HG03432 (cell line): ENCODE measurements at regions not wholly inside any gene's neighbourhood (a gene's known extent, or its start where the extent isn't known, plus 50 kb on each side); places are given as distances from the start of the nearest gene placed in this dataset.

ENCODE experiments used
- ATAC-seq: cut with Tn5 transposase; IDR thresholded peaks from one replicate; pipeline ENCODE4 v1.9.1; 2021; ENCODE audit warnings: mild to moderate bottlenecking, moderate library complexity; ENCODE audit not compliant: unreplicated experiment

DNA sequence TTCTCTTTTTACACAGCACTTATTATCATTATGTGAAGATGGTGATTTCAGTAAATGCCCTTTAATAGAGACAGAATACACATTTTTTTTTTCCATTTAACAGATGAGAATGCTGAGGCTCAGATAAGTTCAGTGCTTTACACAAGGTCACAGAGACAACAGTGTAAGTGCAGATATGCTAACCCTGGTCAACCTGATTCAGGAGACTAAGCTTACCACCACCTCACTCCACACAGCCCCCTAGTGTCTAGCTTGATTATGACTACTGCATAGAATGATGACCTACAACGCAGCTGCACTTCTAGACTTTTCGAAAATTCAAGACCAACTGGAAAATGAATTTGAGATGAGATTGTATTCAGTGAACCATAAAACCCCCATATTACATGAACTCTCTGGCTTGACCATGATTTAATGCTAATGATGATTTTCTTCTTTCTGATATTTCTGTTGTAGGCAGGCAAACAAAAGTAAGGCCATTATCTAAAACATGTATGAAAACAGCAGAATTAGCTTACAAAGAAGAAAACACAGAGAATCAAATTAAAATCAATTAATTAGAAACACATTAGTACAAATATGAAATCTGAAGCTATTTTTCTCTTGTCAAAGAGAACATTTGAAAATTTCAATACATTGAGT lies 212.1 kb upstream of the PHACTR1 start:
- ATAC-seq, result no peak

DNA sequence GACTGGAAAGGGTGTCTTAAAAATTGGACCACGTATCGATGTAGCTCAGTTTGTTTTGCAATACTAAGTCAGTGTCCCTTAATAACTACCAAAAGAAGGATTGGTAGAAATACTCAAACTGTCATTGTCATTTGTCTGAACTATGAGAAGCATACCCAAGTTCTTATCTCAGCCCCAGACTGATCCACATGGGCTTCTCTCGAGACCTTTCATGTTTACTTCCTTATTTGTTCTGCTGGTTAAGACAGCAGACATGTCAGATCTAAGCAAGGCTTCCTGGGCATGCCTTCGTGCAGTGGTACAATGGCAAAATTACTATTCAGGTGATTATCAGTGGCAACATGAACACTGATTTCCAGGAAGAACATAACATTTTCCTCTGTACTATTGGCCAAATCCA lies 211.1 kb upstream of the PHACTR1 start:
- no peak for ATAC-seq

DNA sequence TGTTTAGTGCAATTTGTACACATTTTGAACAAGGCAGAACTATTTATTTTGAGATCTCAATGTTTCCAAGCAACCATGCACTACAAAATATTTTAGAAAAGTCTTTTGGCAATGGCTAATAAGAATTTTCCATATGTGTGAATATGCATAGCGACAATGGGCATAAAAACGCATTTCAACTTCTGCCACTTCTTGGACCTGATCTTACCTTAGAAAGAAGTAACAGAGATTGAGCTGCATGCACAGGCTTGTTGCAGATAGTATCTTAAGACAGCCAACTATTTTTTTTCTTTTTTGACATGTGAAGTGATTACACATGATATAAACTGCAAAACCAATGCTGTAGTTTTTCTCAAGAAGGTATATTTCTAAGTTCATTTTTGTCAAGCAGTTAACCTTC lies 210.4 kb upstream of the PHACTR1 start:
- ATAC-seq, result no peak

DNA sequence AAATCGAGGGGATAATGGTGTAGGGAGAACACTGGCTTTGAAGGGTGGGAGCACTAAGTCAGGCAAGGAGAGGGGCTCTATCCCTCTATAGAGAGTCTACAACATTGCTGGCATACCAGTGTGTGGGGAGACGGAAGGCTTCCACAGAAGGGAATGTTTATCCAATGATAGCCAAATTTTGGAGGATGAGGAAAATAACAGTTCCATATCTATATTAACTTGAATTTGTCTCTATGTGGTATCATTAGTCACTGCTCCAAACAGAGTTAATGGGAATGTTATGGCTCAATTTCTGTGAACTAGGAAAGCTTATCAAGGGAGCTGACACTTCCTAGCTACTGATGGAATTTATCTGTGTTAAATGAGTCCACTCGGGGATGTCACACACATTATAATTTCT lies 208.9 kb upstream of the PHACTR1 start:
- no peak for ATAC-seq

DNA sequence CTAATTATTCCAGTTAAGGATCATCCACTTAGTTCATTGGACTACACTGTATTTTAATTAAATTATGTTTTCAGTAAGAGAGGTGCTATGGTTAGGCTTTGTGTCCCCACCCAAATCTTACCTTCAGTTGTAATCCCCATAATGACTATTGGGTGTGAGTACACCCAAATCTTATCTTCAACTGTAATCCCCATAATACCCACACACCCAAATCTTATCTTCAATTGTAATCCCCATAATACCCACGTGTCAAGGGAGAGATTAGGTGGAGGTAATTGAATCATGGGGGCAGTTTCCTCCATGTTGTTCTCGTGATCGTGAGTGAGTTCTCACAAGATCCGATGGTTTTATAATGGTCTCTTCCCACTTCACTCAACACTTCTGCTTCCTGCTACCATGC lies 208.0 kb upstream of the PHACTR1 start:
- no peak for ATAC-seq

DNA sequence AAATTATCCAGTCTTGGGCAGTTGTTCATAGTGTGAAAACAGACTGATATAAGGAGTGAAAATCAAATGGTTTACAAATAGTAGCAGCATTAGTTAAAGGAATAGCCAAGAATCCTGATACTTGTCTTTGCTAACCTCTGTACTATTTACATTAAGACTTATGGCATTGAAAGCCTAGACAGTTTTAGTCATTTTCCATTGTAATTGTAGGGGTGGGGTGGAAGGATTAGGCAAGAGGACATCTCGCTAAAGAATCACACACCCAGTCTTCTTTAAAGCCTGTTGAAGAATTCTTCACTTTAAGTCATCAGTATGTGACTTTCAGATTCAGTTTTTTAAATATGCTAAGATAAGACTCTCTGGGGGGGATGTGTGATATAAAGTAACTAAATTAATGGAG lies 207.5 kb upstream of the PHACTR1 start:
- no peak for ATAC-seq

DNA sequence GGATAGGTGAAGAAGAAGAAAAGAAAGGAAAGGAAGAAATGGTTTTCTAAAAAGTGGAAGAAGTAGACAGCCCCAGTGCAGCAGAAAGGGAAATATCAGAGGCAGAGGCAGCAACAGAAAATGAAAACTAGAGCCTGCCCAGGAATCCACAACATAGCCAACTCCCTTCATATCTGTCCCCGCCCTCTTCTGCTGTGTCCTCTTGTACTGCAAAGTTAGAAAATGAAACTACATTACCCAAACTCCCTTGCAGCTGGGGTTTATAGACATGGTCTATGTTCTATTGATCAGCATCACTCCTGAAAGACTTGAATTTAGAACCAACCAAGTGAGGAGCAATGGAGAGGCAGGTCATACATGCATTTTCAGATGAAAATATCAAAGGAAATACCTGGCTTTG lies 200.5 kb upstream of the PHACTR1 start:
- peak; percentile 69 for ATAC-seq

DNA sequence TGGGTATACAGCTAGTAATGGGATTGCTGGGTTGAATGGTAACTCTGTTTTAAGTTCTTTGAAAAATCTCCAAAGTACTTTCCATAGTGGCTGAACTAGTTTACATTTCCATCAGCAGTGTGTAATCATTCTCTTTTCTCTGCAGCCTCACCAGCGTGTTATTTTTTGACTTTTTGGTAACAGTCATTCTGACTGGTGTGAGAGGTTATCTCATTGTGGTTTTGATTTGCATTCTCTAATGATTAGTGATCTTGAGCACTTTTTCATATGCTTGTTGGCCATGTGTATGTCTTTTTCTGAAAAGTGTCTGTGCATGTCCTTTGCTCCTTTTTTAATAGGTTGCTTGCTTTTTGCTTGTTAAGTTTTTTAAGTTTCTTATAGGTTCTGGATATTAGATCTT lies 194.2 kb upstream of the PHACTR1 start:
- no peak for ATAC-seq

DNA sequence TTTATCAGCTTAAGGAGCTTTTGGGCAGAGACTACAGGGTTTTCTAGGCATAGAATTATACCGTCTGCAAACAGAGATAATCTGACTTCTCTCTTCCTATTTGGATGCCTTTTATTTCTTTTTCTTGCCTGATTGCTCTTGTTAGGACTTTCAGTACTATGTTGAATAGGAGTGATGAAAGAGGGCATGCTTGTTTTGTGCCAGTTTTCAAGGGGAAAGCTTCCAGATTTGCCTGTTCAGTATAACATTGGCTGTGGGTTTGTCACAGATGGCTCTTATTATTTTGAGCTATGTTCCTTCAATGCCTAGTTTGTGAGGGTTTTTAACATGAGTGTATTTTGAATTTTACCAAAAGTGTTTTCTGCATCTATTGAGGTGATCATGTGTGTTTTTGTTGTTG lies 192.8 kb upstream of the PHACTR1 start:
- no peak for ATAC-seq

DNA sequence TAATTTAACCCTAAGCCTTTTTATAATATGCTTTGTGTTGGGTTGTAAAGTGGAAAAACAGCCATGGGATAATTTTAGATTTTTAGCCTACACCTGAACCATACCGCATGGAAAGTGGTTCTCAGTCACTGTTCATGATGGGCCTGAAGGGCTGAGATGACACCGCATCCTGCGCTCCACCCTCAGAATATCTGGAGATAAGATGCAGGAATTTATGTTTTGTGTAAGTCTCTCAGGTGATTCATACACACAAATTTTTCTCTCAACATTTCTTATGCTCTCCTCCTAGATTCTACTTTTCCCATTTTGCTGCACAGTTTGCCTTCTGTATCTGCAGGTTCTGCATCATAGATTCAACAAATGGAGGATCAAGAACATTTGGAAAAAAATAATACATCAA lies 191.3 kb upstream of the PHACTR1 start:
- ATAC-seq, result no peak

DNA sequence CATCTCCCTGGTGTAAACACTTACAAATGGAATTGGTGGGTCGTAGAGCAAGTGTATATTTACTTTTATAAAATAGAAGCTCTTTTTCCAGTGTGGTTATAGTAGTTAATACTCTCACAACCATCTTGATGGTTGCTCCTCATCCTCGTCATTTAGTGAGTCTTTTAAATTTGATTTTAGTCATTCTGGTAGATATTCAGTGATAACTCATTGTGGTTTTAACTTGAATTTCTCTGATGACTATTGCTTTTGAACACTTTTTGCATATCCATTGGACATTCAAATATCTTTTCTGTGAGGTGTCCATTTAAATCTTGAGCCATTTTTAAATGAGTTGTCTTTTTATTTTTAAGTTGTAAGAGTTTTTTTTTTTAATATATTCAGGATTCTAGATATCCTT lies 189.2 kb upstream of the PHACTR1 start:
- ATAC-seq, result no peak

DNA sequence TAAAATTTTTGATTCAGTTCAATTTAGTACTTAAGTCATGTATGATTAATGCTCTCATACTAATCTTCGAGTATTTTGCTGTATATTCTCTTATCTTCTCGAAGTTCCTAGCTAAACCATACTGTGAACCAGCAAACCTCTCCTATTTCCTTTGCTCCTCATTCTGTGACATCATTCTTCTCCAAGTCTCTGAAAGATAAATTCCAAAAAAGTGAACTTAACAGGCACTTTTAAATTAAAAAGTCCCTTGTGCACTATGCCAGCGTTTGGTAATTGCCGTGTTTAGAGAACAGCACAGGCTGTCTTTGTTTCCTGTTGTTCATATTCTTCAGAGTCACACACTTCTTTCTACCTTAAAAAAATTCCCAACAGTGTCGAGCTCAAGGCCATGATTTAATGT lies 188.4 kb upstream of the PHACTR1 start:
- no peak for ATAC-seq

DNA sequence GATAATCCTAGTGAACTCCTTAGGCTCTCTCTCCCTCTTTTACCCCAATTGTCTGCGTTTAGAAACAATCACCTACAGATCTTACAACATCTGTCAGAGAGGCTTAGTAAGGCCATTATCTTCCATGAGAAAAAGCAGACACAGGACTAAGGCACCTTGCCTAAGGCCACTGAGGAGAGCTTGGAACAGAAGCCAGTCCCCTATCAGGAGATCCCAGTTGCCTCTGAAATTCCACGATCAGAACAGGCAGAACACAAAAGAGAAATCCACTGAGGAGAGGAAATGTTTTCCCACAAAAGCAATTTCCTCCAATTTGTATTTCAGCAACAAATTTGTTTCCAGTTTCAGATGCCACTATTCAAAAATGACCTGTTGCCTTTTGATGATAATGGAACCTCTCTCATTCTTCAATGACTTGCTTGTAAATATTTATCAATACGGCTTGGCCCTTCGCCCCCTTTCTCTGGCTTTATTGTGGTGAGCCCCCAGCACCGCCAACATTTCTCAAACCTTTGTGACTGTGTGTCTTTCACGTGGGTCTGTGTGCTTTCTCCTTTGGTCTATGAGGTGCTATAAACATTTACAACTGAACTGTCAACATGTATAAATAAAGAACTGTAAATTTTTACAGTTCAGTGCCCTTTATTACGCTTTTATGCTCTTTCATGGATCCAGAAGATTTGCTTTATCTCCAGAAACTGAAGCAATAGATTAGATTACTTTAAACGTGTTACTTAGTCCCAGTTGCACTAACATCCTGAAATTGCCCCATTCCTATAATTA lies 187.8 kb upstream of the PHACTR1 start:
- no peak for ATAC-seq

DNA sequence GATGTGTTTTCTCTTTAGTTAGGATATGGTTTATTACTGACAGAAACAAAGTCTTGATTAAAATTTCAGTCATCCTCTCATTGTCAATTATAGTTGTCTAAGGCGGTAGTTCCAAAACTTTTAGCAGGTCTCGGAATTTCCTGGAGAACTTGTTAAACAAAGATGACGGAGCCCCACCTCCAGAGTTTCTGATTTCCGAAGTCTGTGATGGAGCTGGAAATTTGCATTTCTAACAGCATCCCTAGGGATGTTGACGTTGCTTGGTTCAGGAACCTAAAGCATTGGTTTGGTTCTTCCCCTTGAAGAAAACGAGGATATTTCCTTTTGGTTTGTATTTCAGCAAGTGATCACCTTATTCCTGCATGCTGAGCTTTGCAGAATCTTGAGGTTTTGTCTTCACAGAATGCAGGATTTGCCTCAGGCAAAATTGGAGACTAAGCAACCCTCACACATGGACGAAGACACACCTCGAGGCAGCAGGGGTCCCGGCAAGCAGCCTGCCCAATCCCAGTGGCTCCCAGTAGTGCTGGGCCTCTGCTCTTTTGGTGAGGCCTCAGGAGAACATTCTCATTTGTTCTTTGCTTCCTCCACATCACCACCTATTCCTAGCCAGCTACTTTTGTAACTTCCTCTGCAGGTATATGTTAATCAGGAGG lies 187.1 kb upstream of the PHACTR1 start:
- no peak for ATAC-seq

DNA sequence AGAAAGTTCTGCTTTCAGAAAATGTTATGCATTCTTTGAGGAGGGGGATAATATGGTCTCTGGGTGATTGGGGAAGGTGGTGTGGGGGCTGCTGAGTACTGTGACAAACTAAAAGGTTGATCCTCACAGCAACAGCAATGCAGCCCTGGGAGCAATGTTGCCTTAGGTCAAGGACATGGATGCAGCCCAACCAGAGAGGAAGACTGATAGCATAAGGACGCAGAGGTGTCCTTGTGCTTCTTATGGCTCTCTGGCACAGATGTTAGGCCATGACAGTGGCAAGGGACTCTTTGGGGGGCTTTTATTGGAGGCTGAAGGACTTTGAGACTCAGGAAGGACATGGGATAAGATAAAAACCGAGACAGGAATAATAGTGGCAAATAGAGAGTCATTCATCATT lies 186.2 kb upstream of the PHACTR1 start:
- no peak for ATAC-seq

DNA sequence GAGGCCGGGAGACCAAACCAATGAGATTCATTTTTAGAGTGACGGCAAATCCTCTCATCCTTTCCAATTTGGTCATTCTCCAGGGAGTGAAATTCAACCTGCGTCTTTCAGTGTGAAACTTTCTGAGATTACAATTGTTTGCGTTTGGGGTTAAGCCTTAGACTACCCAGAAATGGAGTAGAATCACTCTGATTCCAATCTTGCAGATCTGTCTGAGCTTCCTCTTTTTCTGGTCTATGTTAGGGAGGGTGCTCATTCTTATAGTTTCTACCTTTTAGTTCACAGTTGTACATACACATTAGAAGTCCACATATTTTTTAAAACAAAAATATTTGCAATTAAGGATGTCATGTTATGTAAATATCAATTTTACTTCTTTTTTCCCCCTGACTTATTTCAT lies 183.0 kb upstream of the PHACTR1 start:
- no peak for ATAC-seq

DNA sequence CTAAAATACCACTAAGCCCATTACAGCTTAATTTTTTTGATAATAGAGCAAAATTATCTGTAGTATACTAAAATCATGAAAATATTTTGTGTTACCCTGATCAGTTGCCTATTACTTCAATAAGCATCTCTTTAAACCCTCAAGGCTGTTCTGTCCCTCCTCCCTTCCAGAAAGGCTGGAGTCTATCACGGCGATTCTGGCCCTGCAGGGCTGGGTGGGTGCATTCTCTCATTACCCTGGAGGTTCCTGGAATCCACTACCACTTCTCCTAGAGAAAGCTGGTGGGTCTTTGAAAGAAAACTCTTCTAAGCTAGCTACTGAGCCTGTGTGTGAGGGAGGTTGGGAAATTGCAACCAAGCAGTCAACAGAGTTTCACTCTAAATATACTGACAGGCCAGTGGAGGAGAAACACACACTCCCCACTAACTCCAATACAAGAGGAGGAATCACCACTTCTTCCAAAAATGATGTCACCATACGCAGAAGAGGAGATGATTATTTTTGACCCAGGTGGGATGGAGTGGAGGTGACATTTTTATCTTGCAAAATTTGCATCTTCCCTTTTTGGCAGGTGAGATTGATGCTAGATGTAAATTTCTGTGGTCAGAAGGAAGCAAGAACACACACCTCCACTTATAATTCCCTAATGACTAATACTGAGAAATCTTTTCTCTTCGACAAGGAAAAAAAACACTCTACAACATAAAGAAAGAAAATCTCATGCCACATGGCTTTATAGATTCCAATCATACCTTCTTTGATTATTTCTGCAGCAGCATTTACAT lies 182.3 kb upstream of the PHACTR1 start:
- no peak for ATAC-seq

DNA sequence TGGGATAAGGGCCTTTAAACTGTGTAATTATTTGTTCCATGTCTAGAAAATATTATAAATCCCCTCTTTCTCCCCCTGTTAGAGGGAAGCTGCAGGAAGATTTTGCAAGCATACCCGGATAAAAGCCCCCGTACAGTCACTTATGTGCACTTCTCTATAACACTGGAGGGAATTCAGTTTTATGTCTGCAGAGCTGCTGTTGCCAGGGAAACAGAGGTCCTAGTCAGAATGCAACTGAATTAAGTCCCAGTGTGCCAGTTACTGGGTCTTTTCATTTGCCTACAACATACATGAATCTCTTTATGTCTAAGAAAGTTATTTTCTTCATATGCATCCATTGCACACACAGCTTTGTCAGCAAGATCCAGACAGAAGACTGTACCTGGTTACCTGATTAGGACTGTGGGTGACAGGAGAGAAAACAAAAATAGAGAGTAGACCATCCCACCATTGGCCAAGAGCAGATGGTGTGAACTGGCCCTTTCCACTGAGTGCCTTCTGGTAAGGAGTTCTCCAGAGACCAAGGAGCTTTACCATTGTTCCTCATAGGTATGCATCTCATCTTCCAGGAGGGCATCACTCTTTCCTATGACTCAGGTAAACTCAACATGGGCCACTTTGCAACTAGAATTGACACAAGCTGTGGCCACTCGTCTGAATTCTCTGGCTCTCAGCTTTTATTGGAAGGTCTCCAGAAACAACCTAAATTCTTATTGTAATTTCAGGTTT lies 180.8 kb upstream of the PHACTR1 start:
- ATAC-seq, result no peak

DNA sequence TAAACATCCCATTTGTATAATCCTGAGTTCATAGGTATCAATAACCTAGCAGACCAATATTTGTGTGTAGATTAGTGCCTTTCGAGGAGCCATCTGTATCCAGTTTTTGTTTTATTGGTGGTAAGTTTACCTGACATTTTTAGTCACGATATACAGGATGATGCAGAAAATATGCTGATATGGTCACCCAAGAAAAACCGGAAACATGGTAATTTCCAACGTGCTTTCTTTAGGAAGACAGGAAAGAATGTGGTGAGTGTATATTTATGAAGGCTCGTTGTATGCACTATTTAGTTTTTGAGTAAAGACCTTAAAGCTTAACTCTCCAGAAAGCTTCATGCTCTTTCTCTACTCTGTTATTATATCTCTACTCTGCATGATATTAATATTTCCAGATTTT lies 180.2 kb upstream of the PHACTR1 start:
- no peak for ATAC-seq

DNA sequence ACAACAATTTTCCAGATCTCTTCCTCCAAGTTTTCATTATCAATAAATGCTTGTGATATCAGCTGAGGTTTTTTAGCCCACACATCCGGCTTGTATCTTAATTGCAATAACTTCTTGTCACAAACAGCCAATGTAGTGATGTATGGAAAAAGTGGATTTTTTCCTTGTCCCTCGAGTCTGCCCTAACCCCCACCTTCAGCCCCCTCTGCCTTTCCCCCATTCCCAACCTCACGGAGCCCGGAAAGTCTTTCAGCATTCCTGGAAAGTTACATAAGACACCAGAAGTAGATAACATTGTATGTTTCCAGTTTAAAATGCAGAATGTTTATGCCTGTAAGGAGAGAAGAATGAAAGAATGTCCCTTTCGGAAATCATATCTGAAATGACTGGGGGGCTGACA lies 179.2 kb upstream of the PHACTR1 start:
- ATAC-seq, result no peak

DNA sequence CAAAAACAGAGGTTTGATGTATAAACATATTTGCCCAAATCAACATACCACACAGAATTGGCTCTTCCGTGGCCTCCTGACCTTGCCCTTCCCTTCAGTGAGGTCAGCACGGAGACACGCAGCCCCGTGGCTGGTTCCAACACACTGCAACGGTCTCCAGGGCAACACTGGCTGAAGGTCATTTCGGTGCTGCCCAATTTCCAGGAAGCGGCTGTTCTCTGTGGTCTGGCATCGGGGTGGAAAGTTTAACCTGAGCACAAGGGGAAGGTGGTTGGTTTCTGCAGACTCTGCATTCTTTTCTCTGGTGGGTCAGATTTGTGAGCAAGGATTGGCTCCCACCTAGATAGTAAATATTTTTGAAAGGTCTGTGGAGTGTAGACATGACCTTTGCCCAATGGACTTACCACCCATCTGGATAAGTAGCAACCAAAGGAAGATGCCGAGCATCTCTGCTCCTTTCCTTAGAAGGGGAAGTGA lies 177.6 kb upstream of the PHACTR1 start:
- ATAC-seq, result no peak
